COLO668 (cell line): ENCODE measurements at regions not wholly inside any gene's neighbourhood (a gene's known extent, or its start where the extent isn't known, plus 50 kb on each side); places are given as distances from the start of the nearest gene placed in this dataset.
"Not testable (repeated sequence)": the region's sequence is repeated elsewhere in the genome, so short reads cannot be mapped to it uniquely, and the experiment has no call there.

Experiments used
- DNase-seq: peaks from one replicate; lab custom pipeline; 2025; ENCODE audit not compliant: unreplicated experiment; lab: John Stamatoyannopoulos, UW

DNA sequence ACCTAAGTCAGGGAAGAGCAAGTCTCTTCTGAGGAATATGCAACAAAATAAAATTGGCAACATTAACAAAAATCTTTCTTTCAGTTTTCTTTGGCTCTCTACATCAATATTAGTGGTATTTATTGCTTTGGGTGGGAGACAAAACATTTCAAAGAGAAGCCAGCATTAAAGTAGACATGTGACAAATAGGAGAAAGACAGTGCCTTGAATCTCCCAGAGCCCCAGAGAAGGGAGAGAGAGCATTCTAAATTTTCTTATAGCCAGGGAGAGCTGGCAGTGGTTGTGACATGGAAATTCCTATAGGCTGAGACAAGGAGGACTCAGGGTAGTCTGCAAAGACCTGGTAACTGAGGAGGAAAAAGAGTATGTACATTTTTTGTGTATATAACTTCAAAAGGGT, 79.4 kb upstream of the NREP start:
- no peak for DNase-seq

DNA sequence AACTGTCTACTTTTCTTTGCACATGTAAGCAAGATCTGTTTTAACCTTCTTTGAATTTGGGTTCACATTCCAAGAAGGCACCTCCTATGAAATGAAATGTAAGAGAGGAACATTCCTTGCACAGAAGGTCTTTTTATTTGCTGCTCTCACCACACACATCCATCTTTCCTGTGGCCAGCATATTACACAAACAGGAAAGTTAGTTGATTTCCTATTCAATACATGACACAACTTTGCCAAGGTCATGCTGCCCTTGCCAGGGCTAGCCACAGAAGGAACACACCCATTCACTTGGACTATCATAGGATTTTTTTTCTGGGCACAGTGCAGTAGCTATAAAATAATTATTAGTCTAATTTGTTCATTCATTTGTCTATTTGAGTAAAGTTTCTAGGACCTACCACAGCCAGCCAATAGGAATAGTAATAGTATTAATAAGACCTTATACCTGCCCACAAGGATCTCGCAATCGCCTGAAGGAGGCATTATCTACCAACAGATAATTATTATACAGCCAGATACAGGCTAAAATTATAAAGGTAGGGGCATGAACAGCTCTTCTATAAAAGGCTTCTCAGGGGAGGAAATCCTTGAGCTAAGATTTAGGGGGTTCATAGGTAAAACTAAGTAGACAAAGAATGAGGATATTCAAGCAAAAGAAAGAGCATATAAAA, 78.1 kb upstream of the NREP start:
- no peak for DNase-seq

DNA sequence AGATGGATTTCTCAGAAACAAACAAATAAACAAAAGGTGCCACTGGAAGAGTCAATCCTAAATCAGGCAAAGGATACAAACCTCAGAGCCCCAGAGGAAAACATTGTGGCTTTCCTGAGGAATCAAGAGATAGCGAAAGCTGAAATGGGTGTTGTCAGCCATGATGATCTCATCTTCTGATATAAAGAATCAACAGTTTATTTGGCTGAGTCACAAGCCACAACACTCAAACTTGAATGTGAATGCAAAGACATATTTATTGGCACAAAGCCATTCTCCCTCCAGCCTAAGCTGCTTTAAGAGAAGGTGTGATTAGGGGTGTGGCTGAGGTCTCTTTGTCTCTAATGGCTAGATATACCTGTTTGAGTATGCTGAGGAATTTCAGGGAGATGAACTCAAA, 73.3 kb upstream of the NREP start:
- peak; percentile 0 for DNase-seq

DNA sequence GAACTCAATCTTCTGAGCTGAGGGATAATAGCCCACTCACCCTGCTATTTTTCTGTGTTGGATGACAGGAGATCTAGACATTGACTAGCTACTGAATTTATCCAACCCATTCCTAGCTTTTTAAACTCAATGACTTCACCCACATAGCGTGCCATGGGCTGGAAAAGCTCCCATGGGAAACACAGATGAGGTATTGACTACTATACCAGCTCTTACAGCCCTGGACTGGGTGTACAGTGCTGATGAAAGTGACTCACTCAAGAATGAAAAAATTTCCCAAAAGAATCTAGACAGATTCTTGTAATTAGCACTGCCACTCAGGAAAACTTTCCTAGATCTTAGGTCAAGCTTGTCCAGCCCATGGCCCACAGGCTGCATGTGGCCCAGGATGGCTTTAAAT, 72.7 kb upstream of the NREP start:
- DNase-seq = no peak

DNA sequence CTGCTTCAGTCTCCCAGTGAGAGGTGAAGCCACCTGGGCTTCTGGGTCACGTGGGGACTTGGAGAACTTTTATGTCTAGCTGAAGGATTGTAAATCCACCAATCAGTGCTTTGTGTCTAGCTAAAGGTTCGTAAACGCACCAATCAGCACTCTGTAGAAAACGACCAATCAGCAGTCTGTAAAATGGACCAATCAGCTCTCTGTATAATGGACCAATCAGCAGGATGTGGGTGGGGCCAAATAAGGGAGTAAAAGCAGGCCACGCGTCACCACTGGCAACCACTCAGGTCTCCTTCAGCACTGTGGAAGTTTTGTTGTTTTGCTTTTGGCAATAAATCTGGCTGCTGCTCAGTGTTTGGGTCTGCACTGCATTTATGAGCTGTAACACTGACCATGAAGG, 69.1 kb upstream of the NREP start:
- no peak for DNase-seq

DNA sequence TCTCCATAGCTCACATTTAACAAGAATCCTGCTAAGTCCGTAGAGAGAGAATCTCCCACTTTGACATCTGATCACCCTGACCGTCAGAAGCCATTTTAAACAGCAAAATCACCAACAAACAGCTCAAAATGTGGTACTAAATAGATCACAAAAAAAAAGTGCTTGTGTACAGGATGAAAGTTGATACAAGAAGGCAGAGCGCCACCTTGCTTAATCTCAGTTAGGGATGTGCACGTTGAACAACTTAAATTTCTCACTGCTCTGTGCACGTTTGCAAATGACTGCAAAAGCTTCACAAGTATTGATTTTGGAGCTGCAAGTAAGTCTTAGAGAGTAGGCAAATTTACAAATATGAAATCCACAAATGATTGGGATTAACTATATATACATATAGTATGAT, 63.1 kb upstream of the NREP start:
- no peak for DNase-seq

DNA sequence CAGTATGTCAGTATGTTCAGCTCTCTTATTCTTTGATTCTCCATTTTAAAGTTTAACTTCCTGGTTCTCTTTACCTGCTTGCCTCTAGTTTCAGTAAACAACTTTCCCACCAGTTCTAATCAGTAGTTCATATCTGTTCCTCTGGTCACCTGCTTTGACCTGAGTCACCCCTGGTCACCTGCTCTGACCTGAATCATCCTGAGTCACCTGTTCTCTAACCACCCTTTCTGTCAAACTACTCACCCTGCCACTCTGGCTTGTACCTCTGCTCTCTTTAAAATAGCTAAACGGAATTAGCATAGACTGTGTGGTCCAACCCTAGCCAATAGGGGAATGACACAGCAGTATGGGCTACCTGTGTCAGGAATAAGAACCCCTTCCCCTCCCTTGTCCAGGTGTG, 62.0 kb upstream of the NREP start:
- DNase-seq = not testable (repeated sequence)

DNA sequence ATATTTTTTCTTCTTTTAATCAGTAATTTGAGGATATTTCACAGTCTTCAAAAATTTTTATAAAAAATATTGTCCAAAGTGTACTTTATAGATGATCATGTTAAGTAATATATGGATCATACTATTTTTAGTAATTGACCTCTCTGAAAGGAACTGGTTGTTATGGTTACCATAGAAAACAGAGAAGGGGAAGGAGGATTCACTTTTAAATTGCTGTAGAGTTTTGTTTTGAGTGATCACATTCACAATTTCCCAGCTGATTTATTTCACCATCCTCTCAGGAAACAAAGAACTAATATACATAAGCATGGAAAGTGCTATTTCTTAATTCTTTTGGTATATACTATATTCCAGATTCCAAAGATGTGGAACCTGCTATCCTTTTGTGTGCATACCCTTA, 56.5 kb upstream of the NREP start:
- DNase-seq = no peak

DNA sequence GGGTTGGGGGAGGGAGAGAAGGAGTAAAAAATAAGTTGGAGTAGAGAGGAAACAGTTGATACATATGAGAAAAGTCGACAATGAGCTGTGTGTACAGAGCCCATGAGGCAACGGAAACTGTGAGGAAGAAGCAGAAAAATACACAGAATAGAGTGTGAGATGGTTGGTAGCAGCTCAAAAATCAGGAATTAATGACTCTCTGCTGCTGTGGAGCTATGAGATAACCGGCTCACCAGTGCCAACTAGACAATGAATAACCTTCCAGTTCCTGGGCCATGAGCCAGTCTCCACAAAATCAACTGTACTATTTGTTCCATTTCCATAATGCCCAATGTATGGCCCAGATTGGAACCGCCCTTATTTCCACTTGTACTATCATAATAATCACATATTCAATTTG, 53.1 kb upstream of the NREP start:
- DNase-seq = no peak
